ENCODE measurements at regions not wholly inside any gene's neighbourhood (a gene's known extent, or its start where the extent isn't known, plus 50 kb on each side); places are given as distances from the start of the nearest gene placed in this dataset.
"Not testable (repeated sequence)": the region's sequence is repeated elsewhere in the genome, so short reads cannot be mapped to it uniquely, and the experiment has no call there.

DNA sequence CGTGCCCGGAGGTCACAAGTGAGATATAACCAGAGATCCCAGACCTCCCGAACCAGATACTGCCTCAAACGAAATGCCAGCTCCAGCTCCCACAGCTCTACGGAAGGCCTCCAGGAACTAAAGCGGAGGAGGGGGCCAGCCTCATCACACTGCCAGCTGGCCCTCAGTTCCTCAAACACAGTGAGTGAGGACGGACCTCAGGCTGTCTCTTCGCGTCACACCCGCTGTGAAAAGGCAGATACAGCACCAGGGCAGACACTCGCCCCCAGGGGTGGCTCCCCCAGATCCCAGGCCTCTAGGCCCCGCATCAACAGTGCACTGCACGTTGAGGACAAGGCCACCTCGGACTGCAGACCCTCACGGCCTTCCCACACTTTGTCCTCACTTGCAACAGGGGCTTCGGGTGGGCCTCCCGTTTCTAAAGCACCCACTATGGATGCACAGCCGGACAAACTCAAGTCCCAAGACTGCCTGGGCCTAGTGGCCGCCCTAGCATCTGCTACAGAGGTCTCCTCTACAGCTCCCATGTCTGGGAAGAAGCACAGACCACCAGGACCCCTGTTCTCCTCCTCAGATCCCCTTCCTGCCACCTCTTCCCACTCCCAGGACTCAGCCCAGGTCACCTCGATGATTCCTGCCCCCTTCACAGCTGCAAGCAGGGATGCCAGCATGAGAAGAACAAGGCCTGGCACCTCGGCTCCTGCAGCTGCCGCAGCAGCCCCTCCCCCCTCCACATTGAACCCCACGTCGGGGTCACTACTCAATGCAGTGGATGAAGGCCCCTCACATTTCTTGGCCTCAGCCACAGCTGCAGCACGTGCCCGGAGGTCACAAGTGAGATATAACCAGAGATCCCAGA lies 149.3 kb upstream of the C1QTNF3 start:
- H3K27me3 Mint-ChIP-seq (ENCODE audit: low read depth); H3K9me3 Mint-ChIP-seq: not testable (repeated sequence)
- Mint-ChIP-seq H3K4me3 (peak overlapping the region; percentile 45), H3K4me1 (peaks cover 30% of the 10 kb centered on the region), H3K27ac (ENCODE audit: unreplicated experiment) (peak overlapping the region; percentile 60), H3K36me3 (ENCODE audit: low read depth) (peaks cover 31% of the 10 kb centered on the region)
- peak; percentile 52 for DNase-seq (ENCODE audit: low read depth, low spot score)

GRCh38 chr5:34192923-34193262 lies 149.9 kb upstream of the C1QTNF3 start:
- not testable (repeated sequence) for H3K9me3 Mint-ChIP-seq; DNase-seq (ENCODE audit: low read depth, low spot score); H3K27me3 Mint-ChIP-seq (ENCODE audit: low read depth)
- Mint-ChIP-seq H3K27ac (ENCODE audit: unreplicated experiment) (peak overlapping the region; percentile 60), H3K36me3 (ENCODE audit: low read depth) (peaks cover 30% of the 10 kb centered on the region), H3K4me3 (peak overlapping the region; percentile 12), H3K4me1 (peaks cover 30% of the 10 kb centered on the region)

- peaks cover 27% of the 10 kb centered on the region for H3K36me3 Mint-ChIP-seq (ENCODE audit: low read depth)
- peak overlapping the region; percentile 59 for H3K27ac Mint-ChIP-seq (ENCODE audit: unreplicated experiment)
- peaks cover 30% of the 10 kb centered on the region for H3K4me1 Mint-ChIP-seq
- not testable (repeated sequence) for DNase-seq (ENCODE audit: low read depth, low spot score); H3K27me3 Mint-ChIP-seq (ENCODE audit: low read depth); H3K9me3 Mint-ChIP-seq
- peak overlapping the region; percentile 35 for H3K4me3 Mint-ChIP-seq
These were observed 150.3 kb upstream of the C1QTNF3 start for GRCh38 chr5:34193297-34193696.

GRCh38 chr5:34193804-34194203 lies 150.8 kb upstream of the C1QTNF3 start:
- not testable (repeated sequence) for H3K27me3 Mint-ChIP-seq (ENCODE audit: low read depth); H3K9me3 Mint-ChIP-seq; H3K27ac Mint-ChIP-seq (ENCODE audit: unreplicated experiment); H3K4me3 Mint-ChIP-seq; DNase-seq (ENCODE audit: low read depth, low spot score)
- Mint-ChIP-seq H3K36me3 (ENCODE audit: low read depth) (peaks cover 27% of the 10 kb centered on the region), H3K4me1 (peaks cover 30% of the 10 kb centered on the region)

- peaks cover 17% of the 10 kb centered on the region for H3K36me3 Mint-ChIP-seq (ENCODE audit: low read depth)
- H3K4me1 Mint-ChIP-seq: peaks cover 27% of the 10 kb centered on the region
- H3K4me3 Mint-ChIP-seq; H3K9me3 Mint-ChIP-seq; DNase-seq (ENCODE audit: low read depth, low spot score); H3K27ac Mint-ChIP-seq (ENCODE audit: unreplicated experiment); H3K27me3 Mint-ChIP-seq (ENCODE audit: low read depth): not testable (repeated sequence)
These were observed 153.1 kb upstream of the C1QTNF3 start for GRCh38 chr5:34196091-34196490.

GRCh38 chr5:34205347-34205746 lies 162.3 kb upstream of the C1QTNF3 start:
- not testable (repeated sequence) for H3K9me3 Mint-ChIP-seq; H3K27me3 Mint-ChIP-seq (ENCODE audit: low read depth); H3K4me3 Mint-ChIP-seq; H3K27ac Mint-ChIP-seq (ENCODE audit: unreplicated experiment); DNase-seq (ENCODE audit: low read depth, low spot score); H3K4me1 Mint-ChIP-seq; H3K36me3 Mint-ChIP-seq (ENCODE audit: low read depth)

GRCh38 chr5:34217386-34217785 lies 174.4 kb upstream of the C1QTNF3 start:
- not testable (repeated sequence) for H3K4me1 Mint-ChIP-seq; H3K36me3 Mint-ChIP-seq (ENCODE audit: low read depth); H3K4me3 Mint-ChIP-seq; H3K27me3 Mint-ChIP-seq (ENCODE audit: low read depth); H3K9me3 Mint-ChIP-seq; H3K27ac Mint-ChIP-seq (ENCODE audit: unreplicated experiment); DNase-seq (ENCODE audit: low read depth, low spot score)

DNA sequence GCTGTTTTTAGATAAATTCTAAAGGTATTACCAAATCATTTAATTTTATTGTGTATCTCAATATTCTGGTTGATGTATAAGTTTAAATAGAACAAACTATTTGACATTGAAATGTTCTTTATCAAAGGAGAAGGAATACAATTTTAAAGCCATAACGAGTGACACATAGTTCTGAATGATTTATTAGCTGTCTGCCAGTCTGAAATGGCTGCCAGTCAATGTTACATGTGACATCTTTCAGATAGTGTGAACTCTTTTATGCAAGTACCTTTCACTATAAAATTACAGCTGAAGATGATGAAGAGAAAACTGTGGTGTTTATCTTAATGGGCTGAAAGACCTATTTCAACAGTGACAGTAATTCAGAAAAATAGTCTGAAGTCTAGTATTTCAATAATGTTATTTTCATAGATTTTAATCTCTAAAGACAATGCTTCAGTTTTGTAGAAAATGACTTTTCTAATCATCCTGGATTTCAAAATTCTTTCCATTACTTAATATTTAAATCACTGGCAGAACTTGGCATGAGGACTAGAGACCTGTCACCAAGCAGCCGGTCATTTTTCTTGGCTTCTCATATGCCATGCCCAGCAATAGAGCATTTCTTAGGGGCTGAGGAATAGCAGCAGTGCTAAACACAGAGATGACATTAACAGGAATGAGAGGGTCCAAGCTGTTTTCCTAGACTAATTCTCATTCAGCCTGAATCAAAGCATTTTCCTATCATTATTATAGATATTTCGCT lies 178.5 kb upstream of the C1QTNF3 start:
- not testable (repeated sequence) for H3K9me3 Mint-ChIP-seq; H3K4me3 Mint-ChIP-seq; H3K4me1 Mint-ChIP-seq; H3K27me3 Mint-ChIP-seq (ENCODE audit: low read depth); H3K27ac Mint-ChIP-seq (ENCODE audit: unreplicated experiment); DNase-seq (ENCODE audit: low read depth, low spot score); H3K36me3 Mint-ChIP-seq (ENCODE audit: low read depth)

DNA sequence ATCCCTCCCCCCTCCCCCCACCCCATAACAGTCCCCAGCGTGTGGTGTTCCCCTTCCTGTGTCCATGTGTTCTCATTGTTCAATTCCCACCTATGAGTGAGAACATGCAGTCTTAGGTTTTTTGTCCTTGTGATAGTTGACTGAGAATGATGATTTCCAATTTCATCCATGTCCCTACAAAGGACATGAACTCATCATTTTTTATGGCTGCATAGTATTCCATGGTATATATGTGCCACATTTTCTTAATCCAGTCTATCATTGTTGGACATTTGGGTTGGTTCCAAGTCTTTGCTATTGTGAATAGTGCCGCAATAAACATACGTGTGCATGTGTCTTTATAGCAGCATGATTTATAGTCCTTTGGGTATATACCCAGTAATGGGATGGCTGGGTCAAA lies 180.1 kb upstream of the C1QTNF3 start:
- not testable (repeated sequence) for H3K9me3 Mint-ChIP-seq; H3K27me3 Mint-ChIP-seq (ENCODE audit: low read depth); H3K27ac Mint-ChIP-seq (ENCODE audit: unreplicated experiment)

DNA sequence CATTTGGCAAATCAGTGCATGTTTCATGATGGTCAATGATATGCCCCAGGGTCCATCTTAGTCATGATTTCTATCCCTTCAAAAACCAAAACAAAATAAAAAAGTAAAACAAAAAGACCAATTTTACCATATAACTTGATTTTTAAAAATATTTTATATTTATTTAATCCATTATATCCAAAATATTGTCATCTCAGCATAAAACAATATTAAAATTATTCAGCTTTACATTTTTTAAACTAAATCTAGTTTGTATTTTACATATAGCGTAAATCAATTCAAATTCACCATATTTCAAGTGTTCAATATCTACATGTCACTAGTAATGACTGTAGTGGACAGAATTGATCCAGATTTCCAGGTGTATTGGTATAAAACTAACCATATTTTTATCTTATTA lies 187.4 kb upstream of the C1QTNF3 start:
- H3K4me3 Mint-ChIP-seq; H3K9me3 Mint-ChIP-seq; H3K36me3 Mint-ChIP-seq (ENCODE audit: low read depth); H3K27ac Mint-ChIP-seq (ENCODE audit: unreplicated experiment); H3K4me1 Mint-ChIP-seq; DNase-seq (ENCODE audit: low read depth, low spot score); H3K27me3 Mint-ChIP-seq (ENCODE audit: low read depth): not testable (repeated sequence)

More for the DNA sequence above, 180.1 kb upstream of the C1QTNF3 start:
- H3K4me1 Mint-ChIP-seq; H3K4me3 Mint-ChIP-seq; H3K36me3 Mint-ChIP-seq (ENCODE audit: low read depth); DNase-seq (ENCODE audit: low read depth, low spot score): not testable (repeated sequence)

DNA sequence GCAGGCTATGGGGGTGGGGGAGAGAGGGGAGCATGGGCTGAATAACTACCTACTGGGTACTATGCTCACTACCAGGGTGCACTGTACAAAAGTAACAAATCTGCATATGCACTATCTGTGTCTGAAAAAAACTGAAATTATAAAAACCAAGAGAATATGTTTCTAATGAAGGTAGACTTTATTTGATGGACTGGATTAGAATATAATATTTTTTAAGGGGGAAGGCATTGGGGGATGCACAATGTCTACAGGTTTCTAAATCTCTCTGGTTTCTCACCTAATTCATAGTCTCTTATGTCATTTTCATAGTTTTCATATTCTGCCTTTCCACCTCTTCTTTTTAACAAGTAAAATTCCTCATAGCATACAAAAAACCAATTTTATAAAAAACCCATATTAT lies 200.8 kb upstream of the C1QTNF3 start:
- peak overlapping the region; percentile 95 for H3K4me3 Mint-ChIP-seq
- not testable (repeated sequence) for DNase-seq (ENCODE audit: low read depth, low spot score); H3K36me3 Mint-ChIP-seq (ENCODE audit: low read depth); H3K27me3 Mint-ChIP-seq (ENCODE audit: low read depth); H3K9me3 Mint-ChIP-seq; H3K27ac Mint-ChIP-seq (ENCODE audit: unreplicated experiment)
- H3K4me1 Mint-ChIP-seq: peaks cover 12% of the 10 kb centered on the region

DNA sequence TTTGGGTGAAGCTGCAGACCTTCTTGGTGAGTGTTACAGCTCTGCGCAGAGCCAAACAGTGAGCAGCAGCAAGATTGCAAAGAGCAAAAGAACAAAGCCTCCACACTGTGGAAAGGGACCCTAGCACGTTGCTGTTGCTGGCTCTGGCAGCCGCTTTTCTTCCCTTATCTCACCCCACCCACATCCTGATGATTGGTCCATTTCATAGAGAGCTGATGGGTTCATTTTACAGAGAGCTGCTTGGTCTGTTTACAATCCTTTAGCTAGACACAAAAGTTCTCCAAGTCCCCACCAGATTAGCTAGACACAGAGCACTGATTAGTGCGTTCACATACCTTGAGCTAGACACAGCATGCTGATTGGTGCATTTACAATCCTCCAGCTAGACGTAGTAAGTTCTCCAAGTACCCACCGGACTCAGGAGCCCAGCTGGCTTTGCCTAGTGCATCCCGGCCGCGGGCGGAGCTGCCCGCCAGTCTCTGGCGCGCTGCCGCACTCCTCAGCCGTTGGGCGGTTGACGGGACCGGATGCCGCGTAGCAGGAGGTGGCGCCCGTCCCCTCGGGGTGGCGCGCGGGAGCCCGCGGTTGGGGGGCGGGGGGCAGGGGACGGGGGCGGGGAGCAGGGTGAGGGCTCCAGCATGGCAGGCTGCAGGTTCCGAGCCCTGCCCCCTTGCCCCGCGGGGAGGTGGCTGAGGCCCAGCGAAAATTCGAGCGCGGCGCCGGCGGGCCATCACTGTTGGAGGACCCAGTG lies 201.4 kb upstream of the C1QTNF3 start:
- peaks cover 12% of the 10 kb centered on the region for H3K4me1 Mint-ChIP-seq
- H3K4me3 Mint-ChIP-seq: peak overlapping the region; percentile 95
- not testable (repeated sequence) for H3K9me3 Mint-ChIP-seq; H3K27me3 Mint-ChIP-seq (ENCODE audit: low read depth); H3K36me3 Mint-ChIP-seq (ENCODE audit: low read depth)
- peak overlapping the region; percentile 93 for H3K27ac Mint-ChIP-seq (ENCODE audit: unreplicated experiment)
- DNase-seq (ENCODE audit: low read depth, low spot score): peak; percentile 53

- not testable (repeated sequence) for H3K4me3 Mint-ChIP-seq; DNase-seq (ENCODE audit: low read depth, low spot score); H3K9me3 Mint-ChIP-seq; H3K36me3 Mint-ChIP-seq (ENCODE audit: low read depth); H3K27ac Mint-ChIP-seq (ENCODE audit: unreplicated experiment); H3K27me3 Mint-ChIP-seq (ENCODE audit: low read depth)
- H3K4me1 Mint-ChIP-seq: peaks cover 12% of the 10 kb centered on the region
These were observed 202.0 kb upstream of the C1QTNF3 start for GRCh38 chr5:34245032-34245394.

Measured in neural crest cell (in vitro differentiated cells).